GM19238 (cell line): ENCODE measurements at regions not wholly inside any gene's neighbourhood (a gene's known extent, or its start where the extent isn't known, plus 50 kb on each side); places are given as distances from the start of the nearest gene placed in this dataset.
"Not testable (repeated sequence)": the region's sequence is repeated elsewhere in the genome, so short reads cannot be mapped to it uniquely, and the experiment has no call there.

ENCODE experiments used
- DNase-seq: peaks from one replicate; pipeline ENCODE4 v3.0.0; 2011; ENCODE audit warnings: low spot score; ENCODE audit not compliant: insufficient read length

DNA sequence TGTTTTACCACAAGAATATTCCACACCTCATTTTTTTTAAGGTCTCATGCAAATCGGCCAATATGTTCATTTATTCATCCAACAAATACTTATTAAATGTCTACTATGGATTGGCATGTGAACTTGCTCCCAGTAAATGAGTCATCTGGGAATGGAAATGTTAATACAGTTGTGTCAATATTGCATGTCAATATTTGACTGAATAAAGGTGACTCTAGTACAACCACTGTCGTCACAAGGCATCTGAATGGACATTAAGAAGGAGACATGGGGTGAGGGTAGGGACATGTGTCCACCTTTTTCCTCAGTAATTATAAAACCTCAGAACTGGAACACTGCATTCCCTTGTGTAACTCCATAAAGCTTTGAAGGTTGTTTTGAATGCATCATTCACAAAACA is 365.4 kb downstream of the ADCYAP1 start:
- DNase-seq: no peak

DNA sequence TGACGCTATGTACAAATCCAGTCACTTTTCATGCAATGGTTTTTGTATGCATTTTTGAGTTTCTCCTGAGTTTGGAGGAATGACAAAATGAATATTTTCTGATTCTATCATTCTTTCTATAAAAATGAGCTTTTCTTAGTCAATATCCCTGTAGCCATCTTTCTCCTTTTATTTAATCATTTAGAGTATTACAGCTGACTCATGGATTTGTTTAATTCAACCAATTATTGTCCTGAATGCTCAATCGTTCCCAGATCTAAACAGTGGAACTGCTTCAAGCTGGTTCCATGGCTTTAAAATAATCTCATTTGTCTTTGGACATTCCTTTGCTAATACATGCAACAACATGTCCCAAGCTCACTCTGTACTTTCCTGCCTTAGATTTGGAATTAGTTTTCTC is 368.8 kb downstream of the ADCYAP1 start:
- DNase-seq: no peak

DNA sequence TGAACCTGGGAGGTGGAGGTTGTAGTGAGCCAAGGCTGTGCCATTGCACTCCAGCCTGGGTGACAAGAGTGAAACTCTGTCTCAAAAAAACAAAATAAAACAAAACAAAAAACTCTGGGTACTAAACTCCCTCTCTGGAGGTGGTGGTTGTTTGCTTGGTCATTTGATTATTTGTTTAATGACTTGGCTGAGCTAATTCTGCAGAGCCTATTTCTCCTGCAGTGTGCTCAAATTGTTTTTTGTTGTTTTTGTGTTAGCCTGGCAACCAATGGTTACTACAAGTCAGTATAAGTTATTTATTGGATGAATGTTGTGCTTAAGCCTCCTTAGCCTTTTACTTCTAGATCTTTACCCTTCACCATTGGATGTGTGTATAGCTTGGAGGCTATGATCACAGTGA is 387.5 kb downstream of the ADCYAP1 start:
- no peak for DNase-seq

DNA sequence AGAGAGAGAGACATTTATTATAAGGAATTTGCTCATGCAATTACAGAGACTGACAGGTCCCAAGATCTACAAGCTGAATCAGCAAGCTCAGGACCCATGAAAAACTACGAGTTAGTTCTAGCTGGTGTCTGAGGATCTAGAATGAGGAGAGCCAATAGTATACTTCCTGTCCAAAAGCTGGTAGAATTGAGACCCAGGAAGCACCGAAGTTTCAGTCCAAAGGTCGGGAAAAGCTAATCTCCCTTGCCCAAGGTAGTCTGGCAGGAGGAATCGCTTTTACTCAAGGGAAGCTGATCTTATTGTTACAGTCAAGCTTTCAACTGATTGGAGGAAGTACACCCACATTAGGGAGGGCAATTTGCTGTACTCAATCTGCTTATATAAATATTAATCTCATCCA is 389.6 kb downstream of the ADCYAP1 start:
- DNase-seq: no peak

DNA sequence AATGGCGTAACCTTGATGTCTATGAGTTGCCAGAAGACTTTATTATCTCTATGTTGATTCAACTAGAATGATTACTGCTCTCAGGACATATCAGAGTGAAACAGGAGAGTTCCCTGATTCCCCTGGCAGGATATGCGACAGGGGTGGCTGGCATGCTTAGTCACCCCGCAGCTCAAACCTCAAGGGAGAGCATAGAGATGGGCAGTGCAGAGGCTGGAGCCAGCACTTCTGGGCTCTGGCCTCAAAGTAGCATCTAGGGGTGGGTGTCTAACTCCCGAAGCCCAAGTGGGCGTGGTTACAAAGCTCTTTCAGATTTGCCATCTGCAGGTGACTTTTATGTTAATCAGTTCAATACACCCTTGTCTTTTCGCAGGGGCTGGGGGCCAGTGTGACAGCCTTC is 391.6 kb downstream of the ADCYAP1 start:
- DNase-seq: no peak

DNA sequence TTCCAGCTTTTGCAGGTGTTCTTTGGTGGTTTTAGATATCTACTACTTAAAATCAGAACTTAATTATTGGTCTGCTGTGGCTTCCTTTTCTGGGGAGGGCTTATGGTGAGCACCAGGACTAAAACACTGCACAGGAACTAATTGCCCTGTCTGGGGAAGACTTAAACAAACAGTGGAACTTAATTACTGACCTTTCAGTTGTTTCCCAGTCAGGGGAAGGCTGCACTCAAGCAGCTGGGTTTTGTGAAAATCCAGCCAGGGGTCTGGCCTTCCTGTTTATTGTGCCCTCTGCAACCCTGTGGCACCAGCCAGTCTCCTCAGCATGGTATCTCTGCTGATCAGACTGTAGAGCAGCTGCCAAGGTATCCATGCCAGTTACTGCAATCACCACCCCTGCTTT is 398.2 kb downstream of the ADCYAP1 start:
- no peak for DNase-seq

DNA sequence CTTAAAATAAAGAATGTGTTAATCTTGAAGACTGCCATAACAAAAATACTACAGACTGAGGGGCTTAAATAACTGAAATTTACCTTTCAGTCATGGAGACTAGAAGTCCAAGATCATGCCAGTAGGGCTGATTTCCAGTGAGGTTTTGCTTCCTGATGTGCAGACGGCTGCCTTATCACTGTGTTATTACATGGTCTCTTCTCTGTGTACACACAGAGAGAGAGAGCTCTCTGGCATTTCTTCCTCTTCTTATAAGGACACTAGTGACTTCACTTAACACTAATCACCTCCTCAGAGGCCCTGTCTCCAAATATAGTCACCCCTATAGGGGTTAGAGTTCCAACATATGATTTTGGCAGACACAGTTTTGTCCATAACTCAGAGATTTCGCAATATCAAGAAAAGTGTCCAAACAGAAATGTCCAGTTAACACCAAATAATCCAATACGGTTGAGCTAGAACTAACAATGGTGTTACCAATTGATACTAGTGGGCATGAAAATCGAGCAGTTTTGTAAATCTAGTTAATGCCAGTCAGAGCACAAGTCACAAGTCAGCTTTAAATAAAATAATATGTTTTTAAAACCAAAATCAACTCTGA is 399.8 kb downstream of the ADCYAP1 start:
- DNase-seq: no peak

DNA sequence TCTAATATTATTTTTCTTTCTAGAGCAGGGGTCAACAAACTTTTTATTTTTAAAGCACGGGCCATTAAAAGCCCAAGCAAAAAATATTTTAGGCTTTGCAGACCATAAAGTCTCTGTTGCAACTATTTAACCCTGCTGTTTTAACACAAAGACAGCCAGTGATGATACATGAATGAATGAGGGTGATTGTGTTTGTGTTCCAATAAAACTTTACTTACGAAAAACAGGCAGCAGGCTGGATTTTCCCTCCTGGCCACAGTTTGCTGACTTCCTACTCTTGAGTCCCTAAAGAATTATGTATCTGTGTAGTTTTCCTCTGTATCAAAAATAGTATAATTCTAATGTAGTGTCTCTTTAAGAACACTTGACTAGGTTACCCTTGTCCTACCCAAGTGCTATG is 402.0 kb downstream of the ADCYAP1 start:
- no peak for DNase-seq

DNA sequence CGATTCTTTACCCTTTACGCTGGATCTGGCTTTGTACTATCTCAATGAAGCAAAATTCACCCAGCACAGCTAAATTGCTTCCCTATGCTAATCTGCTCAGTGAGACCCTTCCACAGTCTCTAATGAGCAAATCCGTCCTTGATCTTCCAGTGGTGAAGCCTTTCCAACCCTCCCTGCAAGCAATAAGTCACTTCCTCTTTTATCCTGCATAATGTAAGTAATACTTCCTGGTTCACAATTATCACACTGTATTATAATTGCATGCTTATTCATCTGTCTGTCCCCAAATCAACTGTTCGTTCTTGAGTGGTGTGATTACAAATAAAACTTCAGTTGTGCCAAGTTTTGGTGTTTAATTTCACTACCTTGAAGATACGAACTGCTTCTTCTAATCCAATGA is 404.0 kb downstream of the ADCYAP1 start:
- DNase-seq: no peak

DNA sequence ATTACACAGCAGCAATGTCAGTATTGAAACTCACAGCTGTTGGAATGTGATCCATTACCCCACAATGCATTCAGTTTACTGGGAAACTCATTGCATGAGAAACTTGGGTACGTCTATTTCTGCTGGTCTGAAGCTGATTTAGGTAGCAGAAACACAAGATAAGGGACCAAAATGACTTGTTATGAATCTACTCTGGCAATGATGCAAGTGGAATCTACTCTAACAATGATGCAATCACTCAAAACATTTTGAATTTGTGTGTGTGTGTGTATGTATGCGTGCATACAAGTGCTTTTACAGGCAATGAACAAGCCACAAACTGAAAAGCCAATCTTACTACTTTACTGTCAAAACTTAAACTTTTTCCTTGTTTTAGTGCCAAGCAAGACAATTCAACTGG is 406.7 kb downstream of the ADCYAP1 start:
- DNase-seq: no peak

DNA sequence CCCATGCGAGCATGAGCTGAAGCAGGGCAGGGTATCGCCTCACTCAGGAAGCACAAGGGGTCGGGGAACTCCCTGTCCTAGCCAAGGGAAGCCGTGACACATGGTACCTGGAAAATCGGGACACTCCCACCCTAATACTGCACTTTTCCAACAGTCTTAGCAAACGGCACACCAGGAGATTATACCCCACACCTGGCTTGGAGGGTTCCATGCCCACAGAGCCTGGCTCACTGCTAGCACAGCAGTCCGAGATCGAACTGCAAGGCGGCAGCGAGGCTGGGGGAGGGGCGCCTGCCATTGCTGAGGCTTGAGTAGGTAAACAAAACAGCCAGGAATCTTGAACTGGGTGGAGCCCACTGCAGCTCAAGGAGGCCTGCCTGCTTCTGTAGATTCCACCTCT is 430.7 kb downstream of the ADCYAP1 start:
- DNase-seq: not testable (repeated sequence)

DNA sequence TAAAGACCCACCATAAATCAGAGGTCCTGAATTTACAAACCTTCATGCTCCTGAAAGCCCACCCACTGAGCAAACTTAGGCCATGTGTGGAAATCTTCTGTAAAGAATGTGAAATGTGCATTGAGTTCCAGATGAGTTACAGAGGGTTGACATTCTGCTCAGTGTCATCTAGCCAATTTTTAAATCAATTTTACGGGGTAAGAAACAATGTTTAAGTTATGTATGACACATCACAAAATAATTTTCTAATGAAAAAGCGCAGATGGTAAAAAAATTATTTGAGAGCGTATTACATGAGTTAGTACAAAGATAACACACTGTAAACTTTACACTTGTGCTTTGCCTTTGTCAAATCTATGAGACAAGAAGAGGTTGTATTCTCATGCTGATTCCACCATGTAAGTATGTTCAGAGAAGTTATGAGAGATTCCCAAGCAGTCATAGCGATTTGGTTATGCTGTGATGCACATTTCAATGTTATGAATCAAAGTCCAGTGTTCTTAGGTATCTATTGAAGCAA is 446.3 kb downstream of the ADCYAP1 start:
- DNase-seq: no peak

DNA sequence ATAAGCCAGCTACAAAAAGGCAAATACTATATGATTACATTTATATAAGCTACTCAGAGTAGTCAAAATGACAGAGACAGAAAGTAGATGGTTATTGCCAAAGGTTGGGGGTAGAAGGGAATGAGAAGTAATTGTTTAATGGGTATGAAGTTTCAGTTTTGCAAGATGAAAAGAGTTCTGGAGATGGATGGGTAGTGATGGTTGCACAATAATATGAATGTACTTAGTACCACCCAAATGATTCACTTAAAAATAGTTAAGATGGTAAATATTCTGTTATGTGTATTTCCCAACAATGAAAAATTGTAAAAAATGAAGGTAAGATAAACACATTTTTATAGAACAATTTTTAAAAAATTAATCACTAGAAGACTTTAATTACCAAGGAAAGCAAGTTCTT is 448.4 kb downstream of the ADCYAP1 start:
- no peak for DNase-seq

DNA sequence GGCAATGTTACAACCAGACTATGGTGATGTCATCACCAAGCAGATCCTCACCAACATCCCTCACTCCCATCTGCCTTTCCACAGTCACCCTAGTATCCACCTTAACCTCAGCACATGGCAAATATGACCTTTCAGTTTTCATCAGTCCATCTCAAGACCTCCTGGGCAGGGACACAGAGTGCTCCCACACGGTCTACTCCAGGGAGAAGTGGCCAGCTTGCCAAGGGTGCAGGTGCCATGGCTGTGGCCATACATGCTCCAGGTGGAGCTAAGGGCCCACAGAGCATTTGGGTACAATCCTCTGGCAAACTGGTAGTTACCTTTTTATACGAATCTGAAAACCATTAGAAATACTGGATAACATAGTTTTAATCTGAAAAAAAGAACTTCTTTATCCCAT is 453.1 kb downstream of the ADCYAP1 start:
- DNase-seq: no peak

DNA sequence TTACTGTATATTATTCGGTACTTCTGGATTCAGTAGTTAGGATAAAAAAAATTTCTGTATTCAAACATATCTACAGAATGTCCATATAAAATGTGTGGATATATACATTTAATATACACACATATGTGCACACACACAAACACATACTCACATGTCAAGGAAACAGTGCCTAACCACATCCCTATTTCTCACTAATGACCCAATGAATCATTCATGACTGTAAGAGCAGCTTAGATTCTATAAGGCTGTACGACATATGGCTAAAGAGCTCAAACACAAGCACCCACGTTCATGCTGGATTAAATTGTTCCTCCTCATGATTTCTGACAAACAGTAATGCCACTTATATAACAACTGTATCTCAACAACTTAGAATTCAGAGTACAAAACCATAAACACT is 457.3 kb downstream of the ADCYAP1 start:
- DNase-seq: no peak

DNA sequence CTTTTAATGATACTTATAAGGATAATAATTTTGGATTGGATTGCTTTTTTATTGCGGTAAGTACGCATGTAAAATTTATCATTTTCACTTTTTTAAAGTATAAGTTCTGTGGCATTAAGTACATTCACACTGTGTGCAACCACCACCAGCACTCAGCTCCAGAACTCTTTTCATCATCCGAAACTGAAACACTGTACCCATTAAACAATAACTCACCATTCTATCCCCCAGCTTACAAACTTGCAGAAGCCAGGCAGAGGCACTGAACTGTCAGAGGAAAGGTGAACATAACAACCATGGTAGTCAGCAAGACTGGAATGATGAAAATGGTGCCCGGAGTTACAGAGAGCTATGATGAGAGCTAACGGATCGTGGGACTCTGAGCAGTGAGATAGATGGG is 465.9 kb downstream of the ADCYAP1 start:
- DNase-seq: no peak

DNA sequence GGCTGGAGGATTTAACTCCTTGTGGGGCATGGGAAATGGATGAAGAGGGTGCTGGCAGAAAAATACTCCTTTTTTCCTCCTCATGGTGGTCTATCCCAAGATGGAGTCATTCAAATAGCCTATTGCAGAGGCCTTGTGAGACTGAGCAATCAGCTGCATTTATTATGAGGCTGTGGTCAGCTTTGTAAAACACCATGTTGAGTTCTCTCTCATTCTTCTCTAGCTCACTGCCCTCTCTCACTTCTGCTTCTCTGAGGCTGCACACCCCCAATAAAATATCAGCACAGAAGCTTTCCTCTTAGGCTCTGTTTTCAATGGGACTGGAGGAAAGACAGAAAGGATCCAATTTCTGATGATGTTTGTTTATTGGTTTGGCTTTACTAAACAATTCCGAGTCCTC is 467.1 kb downstream of the ADCYAP1 start:
- DNase-seq: no peak

DNA sequence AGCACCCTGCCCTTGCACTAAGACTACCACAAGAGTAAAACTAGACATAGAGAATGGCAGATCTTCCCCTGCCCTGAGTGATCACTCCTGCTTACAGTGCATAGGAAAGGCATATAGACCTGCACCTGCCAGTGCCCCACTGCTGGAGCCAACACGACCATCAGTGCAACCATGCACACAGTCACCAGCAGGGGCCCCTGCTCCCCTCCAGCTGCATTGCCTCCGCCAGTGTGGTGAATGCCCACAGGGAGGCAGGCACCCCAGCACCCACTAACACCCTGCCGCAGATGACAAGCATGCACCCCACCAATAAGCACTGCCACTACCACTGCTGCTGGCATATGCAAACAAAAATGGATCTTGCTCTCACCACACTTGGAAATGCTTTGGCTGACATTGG is 478.8 kb downstream of the ADCYAP1 start:
- no peak for DNase-seq

DNA sequence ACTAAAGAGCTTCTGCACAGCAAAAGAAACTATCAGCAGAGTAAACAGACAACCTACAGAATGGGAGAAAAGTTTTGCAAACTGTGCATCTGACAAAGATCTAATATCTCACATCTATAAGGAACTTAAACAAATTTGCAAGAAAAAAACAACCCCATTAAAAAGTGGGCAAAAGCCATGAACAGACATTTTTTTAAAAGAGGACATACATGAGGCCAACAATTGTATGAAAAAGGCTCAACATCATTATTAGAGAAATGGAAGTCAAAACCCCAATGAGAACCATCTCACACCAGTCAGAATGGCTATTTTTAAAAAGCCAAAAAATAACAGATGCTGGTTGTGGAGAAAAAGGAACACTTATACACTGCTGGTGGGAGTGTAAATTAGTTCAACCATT is 483.8 kb downstream of the ADCYAP1 start:
- not testable (repeated sequence) for DNase-seq

DNA sequence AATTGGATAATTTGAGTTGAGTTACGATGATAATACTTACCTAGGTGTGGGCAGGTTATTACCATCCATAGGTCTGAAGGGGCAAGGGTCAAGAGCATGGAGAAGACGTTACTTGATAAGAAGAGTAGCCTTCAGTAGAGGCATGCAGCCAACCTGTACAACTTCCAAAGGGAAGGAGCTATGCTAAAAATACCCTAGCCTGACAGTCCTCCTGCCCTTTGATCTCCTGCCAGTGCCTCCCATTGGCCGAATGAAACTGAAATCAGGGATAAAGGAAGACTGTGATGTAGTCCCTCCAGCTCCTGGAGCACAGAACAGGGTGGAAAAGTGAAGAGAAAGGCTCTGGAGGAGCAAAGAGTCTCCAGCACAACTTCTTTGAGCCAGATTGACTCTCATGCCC is 487.4 kb downstream of the ADCYAP1 start:
- DNase-seq: no peak

DNA sequence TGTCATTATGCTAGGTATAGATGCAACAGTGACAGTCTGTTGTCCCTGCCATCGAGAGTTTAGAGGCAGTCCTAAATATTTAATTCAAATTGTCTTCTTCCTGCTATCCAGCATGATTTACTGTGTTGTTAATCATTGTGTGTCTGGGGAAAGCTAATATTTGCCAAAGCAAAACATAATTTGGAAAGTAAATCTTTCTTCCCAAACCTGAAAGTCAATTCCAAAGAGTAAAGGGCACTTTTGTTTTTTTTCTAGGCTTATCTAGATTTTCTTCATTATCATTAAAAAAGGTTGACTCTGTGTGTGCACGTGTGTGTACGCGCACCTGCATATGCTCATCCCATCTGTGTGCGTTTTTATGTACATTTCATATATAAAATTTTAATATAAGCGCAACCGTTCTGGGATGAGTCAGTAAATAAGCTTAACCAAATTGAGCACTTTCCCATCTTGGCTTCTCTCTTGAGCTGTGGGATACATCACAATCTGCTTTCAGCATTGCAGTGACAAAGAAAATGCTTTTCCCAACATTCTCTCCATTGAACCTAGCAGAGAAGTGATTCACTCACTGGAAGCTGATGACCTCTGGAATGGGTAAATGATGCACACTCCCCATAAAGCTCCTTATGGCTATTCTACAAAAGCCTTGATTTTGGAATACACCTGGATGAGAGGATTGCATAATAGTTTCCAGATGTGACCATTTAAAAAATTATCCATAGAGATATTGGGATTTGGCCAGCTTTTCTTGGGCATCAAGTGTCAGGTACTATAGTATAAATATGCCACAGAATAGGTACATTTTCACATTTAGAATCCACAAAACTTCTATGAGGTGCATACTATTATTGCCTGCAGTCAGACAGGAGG is 488.4 kb downstream of the ADCYAP1 start:
- no peak for DNase-seq

DNA sequence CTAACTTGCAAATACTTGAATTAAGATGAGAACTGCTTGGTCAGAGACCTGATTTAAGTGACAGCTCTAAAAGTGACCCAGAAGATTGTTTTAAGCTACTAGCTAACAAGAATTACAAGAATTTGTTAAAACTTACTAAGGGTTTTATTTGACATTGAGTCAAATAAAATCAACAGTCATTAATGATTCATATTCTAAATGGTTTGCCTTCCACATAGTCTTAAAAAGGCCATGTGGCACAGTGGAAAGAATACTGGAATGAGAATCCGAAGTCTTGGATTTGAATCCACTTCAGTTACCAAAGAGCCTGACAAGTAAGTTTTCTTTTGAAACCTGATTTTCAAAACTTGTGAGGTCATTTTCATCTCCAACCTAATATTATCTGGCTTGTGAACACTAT is 489.3 kb downstream of the ADCYAP1 start:
- no peak for DNase-seq

DNA sequence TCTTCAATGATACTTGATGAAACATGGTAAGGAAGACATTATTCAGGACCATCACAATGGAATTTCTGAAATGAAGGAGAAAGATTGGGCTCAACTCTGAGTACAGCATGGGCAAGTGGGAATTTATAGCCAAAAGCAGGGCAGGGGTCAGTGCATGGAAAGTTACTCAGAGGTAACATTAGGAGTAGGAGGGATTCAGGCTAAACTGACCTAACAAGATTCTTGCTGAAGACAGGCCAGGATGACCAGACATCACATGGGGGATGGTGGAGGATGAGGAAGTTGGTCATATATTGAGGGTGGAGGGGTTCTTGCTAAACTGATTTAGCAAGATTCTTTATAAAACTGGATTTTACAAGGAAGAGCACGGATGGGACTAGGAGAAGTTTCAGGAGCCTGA is 489.8 kb downstream of the ADCYAP1 start:
- DNase-seq: no peak
